Astrocyte of the cerebellum (primary cell): ENCODE measurements at regions not wholly inside any gene's neighbourhood (a gene's known extent, or its start where the extent isn't known, plus 50 kb on each side); places are given as distances from the start of the nearest gene placed in this dataset.

Experiments
- DNase-seq: peaks from one replicate; pipeline ENCODE4 v3.0.0-alpha.2; 2011; ENCODE audit warnings: low read depth
- H3K4me3 ChIP-seq: 2 replicates; pipeline ENCODE4 v1.5.1; 2011; ENCODE audit warnings: mild to moderate bottlenecking, low read depth, low read length, moderate library complexity
- CTCF ChIP-seq: IDR thresholded peaks from 2 replicates; pipeline ENCODE4 v1.5.1; 2012; ENCODE audit warnings: low read length, low read depth, moderate library complexity, mild to moderate bottlenecking; ENCODE audit errors: missing control alignments
- in situ Hi-C: cut with HindIII; loops from 2 replicates; pipeline ENCODE4 v1.10.0; 2017; ENCODE audit warnings: low sequenced_read_pairs

GRCh38 chr2:7878786-7879482 lies 802.9 kb upstream of the ID2 start:
- in situ Hi-C loops = no loop called here
- no peak for DNase-seq

GRCh38 chr2:7879483-7879835 lies 802.4 kb upstream of the ID2 start:
- no peak overlapping the region for H3K4me3 ChIP-seq
- in situ Hi-C loops = no loop called here
- DNase-seq = no peak
- no peak for TF ChIP-seq CTCF

More at GRCh38 chr2:7878786-7879482, 802.9 kb upstream of the ID2 start:
- TF ChIP-seq CTCF = no peak
- no peak overlapping the region for H3K4me3 ChIP-seq

GRCh38 chr2:7880126-7880525 lies 801.7 kb upstream of the ID2 start:
- no peak for TF ChIP-seq CTCF
- in situ Hi-C loops = no loop called here
- no peak overlapping the region for H3K4me3 ChIP-seq
- DNase-seq = no peak

GRCh38 chr2:7880566-7880965 lies 801.3 kb upstream of the ID2 start:
- DNase-seq = no peak
- in situ Hi-C loops = no loop called here

GRCh38 chr2:7881063-7881462 lies 800.8 kb upstream of the ID2 start:
- DNase-seq = peak; percentile 39
- TF ChIP-seq CTCF = no peak
- in situ Hi-C loops = no loop called here
- H3K4me3 ChIP-seq = no peak overlapping the region

More at GRCh38 chr2:7880566-7880965, 801.3 kb upstream of the ID2 start:
- H3K4me3 ChIP-seq = no peak overlapping the region
- no peak for TF ChIP-seq CTCF

- in situ Hi-C loops = no loop called here
- no peak for TF ChIP-seq CTCF
- no peak overlapping the region for H3K4me3 ChIP-seq
- no peak for DNase-seq
Measured at GRCh38 chr2:7881466-7881865, 800.4 kb upstream of the ID2 start.

GRCh38 chr2:7882296-7882695 lies 799.6 kb upstream of the ID2 start:
- no peak overlapping the region for H3K4me3 ChIP-seq
- TF ChIP-seq CTCF = no peak
- DNase-seq = no peak
- in situ Hi-C loops = no loop called here
